ENCODE measurements at regions not wholly inside any gene's neighbourhood (a gene's known extent, or its start where the extent isn't known, plus 50 kb on each side); places are given as distances from the start of the nearest gene placed in this dataset.

DNA sequence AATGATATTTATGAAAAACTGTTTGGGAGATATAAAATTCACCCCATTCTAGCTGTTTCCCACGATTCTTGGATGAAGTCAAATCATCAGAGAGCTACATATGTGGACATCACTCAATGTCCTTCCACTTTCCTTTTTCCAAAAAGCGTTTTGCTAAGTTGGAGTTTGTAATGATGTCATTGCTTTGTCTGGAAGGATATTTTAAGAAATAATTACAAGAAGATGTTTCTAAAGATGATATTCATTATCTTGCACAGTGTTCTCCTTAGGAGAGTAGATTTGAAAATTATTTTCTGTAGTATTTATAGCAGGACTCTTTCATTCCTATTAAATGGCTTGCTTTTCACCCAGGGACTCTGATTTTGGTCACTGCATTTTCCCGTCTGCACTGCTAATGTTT, 851.2 kb downstream of the EFNB2 start:
- no peak for TF ChIP-seq CTCF (conservative IDR thresholded peaks at IDR 0.05; ENCODE audit: low read depth, low read length)
- no peak for TF ChIP-seq CEBPB (IDR thresholded peaks at IDR 0.05; ENCODE audit: low read depth, low read length)
- TF ChIP-seq RAD21 (IDR thresholded peaks at IDR 0.05; ENCODE audit: low read length): no peak
- no peak for TF ChIP-seq POLR2A (IDR thresholded peaks at IDR 0.05; ENCODE audit: low read depth, low read length)
- no peak for TF ChIP-seq NFE2L2 (IDR thresholded peaks at IDR 0.05; ENCODE audit: low read depth, low read length)
- TF ChIP-seq MXI1 (IDR thresholded peaks at IDR 0.05; ENCODE audit: borderline replicate concordance, low read depth, low read length): no peak
- TF ChIP-seq RCOR1 (IDR thresholded peaks at IDR 0.05; ENCODE audit: insufficient replicate concordance, low read length): no peak
- no peak for TF ChIP-seq RFX5 (IDR thresholded peaks at IDR 0.05; ENCODE audit: low read depth, low read length)
- TF ChIP-seq ELK1 (IDR thresholded peaks at IDR 0.05; ENCODE audit: borderline replicate concordance, low read depth, low read length): no peak
- TF ChIP-seq SMC3 (IDR thresholded peaks at IDR 0.05; ENCODE audit: low read depth, low read length): no peak

Data from IMR-90 (cell line).